K562 (cell line): ENCODE measurements at regions not wholly inside any gene's neighbourhood (a gene's known extent, or its start where the extent isn't known, plus 50 kb on each side); places are given as distances from the start of the nearest gene placed in this dataset.
"Not testable (repeated sequence)": the region's sequence is repeated elsewhere in the genome, so short reads cannot be mapped to it uniquely, and the experiment has no call there.

Experiments used
- BCL6 ChIP-seq: fragments of 250-450 bp; sonication (Bioruptor Pico); IDR thresholded peaks from 2 replicates; pipeline ENCODE4 v1.4.0; 2020
- NFXL1 ChIP-seq: fragments of 450-650 bp; formaldehyde crosslinking; IDR thresholded peaks from 2 replicates; pipeline ENCODE4 v1.4.0; 2021; ENCODE audit warnings: mild to moderate bottlenecking

- TF ChIP-seq BCL6 (CRISPR knock-in tag); NFXL1: not testable (repeated sequence)
Measured at GRCh38 chr1:41965-42466, 409.5 kb downstream of the OR4F29 start.
